ENCODE measurements at regions not wholly inside any gene's neighbourhood (a gene's known extent, or its start where the extent isn't known, plus 50 kb on each side); places are given as distances from the start of the nearest gene placed in this dataset.

DNA sequence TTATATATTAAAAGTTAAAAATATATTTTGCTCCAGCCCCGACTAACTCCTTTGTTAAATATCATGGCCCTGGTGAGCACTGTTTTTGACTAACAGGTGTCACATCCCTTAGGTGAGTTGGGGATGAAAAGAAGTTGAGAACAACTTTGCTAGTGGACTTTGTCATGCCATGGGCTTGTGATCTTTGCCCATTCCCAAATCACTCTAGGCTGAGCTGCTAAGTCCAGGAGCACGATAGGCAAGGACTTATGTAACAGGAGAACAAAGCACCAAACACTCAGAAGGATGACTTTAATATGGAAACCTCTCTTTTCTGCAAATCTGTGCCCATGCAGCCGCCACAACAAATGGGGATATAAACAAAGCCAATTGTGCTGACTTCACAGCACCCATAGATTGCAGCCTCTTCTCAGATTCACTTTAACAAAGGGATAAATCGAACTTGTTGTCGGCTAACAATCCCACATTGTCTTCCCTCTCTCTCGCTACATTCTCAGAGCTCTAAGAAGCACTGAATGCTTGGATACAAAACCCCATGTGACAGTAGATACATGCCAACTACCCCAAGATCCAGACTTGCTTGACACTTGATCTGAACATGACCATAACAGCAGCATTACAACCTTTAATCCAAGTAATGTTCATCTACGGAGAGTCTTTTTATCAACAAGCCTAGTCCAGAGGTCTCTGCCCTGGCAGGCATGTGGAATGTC lies 86.8 kb upstream of the CD180 start:
- no peak for TF ChIP-seq POLR2A (IDR thresholded peaks at IDR 0.05)
- TF ChIP-seq, protein P1, sequence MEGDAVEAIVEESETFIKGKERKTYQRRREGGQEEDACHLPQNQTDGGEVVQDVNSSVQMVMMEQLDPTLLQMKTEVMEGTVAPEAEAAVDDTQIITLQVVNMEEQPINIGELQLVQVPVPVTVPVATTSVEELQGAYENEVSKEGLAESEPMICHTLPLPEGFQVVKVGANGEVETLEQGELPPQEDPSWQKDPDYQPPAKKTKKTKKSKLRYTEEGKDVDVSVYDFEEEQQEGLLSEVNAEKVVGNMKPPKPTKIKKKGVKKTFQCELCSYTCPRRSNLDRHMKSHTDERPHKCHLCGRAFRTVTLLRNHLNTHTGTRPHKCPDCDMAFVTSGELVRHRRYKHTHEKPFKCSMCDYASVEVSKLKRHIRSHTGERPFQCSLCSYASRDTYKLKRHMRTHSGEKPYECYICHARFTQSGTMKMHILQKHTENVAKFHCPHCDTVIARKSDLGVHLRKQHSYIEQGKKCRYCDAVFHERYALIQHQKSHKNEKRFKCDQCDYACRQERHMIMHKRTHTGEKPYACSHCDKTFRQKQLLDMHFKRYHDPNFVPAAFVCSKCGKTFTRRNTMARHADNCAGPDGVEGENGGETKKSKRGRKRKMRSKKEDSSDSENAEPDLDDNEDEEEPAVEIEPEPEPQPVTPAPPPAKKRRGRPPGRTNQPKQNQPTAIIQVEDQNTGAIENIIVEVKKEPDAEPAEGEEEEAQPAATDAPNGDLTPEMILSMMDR (IDR thresholded peaks at IDR 0.05) = no peak
